ENCODE measurements at regions not wholly inside any gene's neighbourhood (a gene's known extent, or its start where the extent isn't known, plus 50 kb on each side); places are given as distances from the start of the nearest gene placed in this dataset.

DNA sequence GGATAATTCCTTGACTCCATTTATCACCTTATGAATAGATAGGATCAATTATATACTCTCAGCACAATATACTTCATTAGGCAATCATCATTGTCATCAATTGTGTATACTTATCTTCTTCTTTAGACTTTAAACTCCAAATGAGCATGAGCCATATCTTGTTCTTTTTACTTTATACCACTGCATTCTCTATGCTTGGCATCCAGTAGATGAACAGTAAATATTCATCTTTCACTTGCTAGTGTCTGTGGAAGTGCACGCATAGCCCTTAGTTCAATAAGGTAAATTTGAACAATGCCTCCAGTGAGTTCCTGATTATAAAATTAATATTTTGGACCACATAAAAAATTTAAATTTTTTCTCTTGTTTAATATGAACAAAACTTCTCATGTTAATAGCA lies 172.3 kb upstream of the SPRY2 start:
- TF ChIP-seq, protein P1, sequence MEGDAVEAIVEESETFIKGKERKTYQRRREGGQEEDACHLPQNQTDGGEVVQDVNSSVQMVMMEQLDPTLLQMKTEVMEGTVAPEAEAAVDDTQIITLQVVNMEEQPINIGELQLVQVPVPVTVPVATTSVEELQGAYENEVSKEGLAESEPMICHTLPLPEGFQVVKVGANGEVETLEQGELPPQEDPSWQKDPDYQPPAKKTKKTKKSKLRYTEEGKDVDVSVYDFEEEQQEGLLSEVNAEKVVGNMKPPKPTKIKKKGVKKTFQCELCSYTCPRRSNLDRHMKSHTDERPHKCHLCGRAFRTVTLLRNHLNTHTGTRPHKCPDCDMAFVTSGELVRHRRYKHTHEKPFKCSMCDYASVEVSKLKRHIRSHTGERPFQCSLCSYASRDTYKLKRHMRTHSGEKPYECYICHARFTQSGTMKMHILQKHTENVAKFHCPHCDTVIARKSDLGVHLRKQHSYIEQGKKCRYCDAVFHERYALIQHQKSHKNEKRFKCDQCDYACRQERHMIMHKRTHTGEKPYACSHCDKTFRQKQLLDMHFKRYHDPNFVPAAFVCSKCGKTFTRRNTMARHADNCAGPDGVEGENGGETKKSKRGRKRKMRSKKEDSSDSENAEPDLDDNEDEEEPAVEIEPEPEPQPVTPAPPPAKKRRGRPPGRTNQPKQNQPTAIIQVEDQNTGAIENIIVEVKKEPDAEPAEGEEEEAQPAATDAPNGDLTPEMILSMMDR (IDR thresholded peaks at IDR 0.05) = no peak
- no peak for TF ChIP-seq POLR2A (IDR thresholded peaks at IDR 0.05)
